Upper lobe of right lung (tissue), 1 donor: ENCODE measurements at regions not wholly inside any gene's neighbourhood (a gene's known extent, or its start where the extent isn't known, plus 50 kb on each side); places are given as distances from the start of the nearest gene placed in this dataset.
"Not testable (repeated sequence)": the region's sequence is repeated elsewhere in the genome, so short reads cannot be mapped to it uniquely, and the experiment has no call there.

Experiments
- ATAC-seq: fragments of 200-7000 bp; cut with Tn5 transposase; one replicate; pipeline ENCODE4 v1.9.1; 2020; ENCODE audit warnings: mild to moderate bottlenecking, moderate library complexity
- DNase-seq: peaks from one replicate; pipeline ENCODE4 v3.0.0-alpha.2; 2020
- H3K27ac ChIP-seq: fragments of 200-600 bp; one replicate; pipeline ENCODE4 v1.8.0; 2022
- H3K27me3 ChIP-seq: fragments of 200-600 bp; one replicate; pipeline ENCODE4 v1.8.0; 2022; ENCODE audit warnings: mild to moderate bottlenecking
- H3K36me3 ChIP-seq: fragments of 200-600 bp; one replicate; pipeline ENCODE4 v1.8.0; 2022
- H3K4me1 ChIP-seq: fragments of 200-600 bp; one replicate; pipeline ENCODE4 v1.8.0; 2022
- H3K4me3 ChIP-seq: fragments of 200-600 bp; one replicate; pipeline ENCODE4 v1.8.0; 2022; ENCODE audit warnings: mild to moderate bottlenecking
- H3K9me3 ChIP-seq: fragments of 200-600 bp; one replicate; pipeline ENCODE4 v1.8.0; 2022
- CTCF ChIP-seq: fragments of 200-600 bp; IDR thresholded peaks from one replicate; pipeline ENCODE4 v1.8.0; 2022; ENCODE audit warnings: antibody characterized with exemption
- intact Hi-C: fragments of 100-400 bp; cut with DNase I; formaldehyde crosslinking; loops from one replicate; pipeline ENCODE4 v1.11.0; 2022
- donor health status: DM: no; HTN: yes; CAD: no; lungs with severe emphysema.

GRCh38 chr18:63062246-63062645 lies 257.3 kb downstream of the BCL2 start:
- H3K9me3 ChIP-seq = no peaks in the 10 kb centered on the region
- H3K27ac ChIP-seq = no peak overlapping the region
- no peaks in the 10 kb centered on the region for H3K27me3 ChIP-seq
- no peaks in the 10 kb centered on the region for H3K36me3 ChIP-seq
- no peak for TF ChIP-seq CTCF
- DNase-seq (no peak), ATAC-seq (no peak)
- H3K4me3 ChIP-seq = no peak overlapping the region
- no peaks in the 10 kb centered on the region for H3K4me1 ChIP-seq
- intact Hi-C loops = no loop called here

DNA sequence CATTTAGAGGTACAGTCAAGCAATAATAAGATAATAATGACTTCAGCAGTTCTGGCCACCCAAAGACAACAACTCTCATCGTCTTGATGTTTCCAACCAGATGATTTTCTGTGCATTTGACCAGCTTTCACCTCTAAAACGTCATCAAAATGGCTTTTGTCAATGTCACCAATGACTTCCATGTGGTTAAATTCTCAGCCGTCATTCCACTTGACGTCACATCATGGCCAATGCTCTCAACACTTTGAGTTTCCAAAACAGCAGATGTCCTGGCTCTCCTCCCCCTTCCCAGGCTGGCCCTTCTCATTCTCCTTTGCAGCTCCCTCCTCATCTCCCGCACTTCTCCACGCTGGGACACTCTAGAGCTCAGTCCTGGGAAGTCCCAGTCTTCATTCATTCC lies 258.3 kb downstream of the BCL2 start:
- no peaks in the 10 kb centered on the region for H3K4me1 ChIP-seq
- DNase-seq = no peak
- H3K36me3 ChIP-seq = no peaks in the 10 kb centered on the region
- no peaks in the 10 kb centered on the region for H3K9me3 ChIP-seq
- H3K4me3 ChIP-seq = no peak overlapping the region
- no peak for ATAC-seq
- H3K27me3 ChIP-seq = no peaks in the 10 kb centered on the region
- no peak for TF ChIP-seq CTCF
- intact Hi-C loops = no loop called here
- no peak overlapping the region for H3K27ac ChIP-seq

- no peak for DNase-seq
- H3K27ac ChIP-seq = no peak overlapping the region
- no peaks in the 10 kb centered on the region for H3K27me3 ChIP-seq
- peaks cover 2% of the 10 kb centered on the region for H3K4me1 ChIP-seq
- no peak for TF ChIP-seq CTCF
- intact Hi-C loops = no loop called here
- no peak overlapping the region for H3K4me3 ChIP-seq
- H3K36me3 ChIP-seq = no peaks in the 10 kb centered on the region
- ATAC-seq = no peak
- H3K9me3 ChIP-seq = no peaks in the 10 kb centered on the region
Observed at GRCh38 chr18:63058521-63058920, 261.0 kb downstream of the BCL2 start.

DNA sequence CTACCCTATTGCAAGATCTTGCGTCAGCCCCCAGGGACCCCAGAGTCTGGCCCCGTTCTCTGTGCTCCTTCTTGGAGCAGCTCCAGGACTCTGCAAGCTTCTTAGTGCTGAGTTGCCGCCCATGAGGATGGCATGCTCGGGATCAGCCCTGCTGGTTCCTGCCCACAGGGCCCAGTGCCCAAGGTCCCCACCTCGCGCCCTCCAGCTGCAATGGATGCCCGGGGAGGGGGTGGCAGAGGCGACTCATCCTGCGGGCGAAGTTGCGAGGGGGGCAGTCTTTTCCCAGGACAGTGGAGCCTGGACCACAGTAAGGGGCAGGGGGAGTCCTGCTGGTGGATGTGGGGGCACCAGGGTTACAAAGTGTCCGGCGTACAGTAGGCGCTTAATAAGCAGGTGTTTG lies 261.9 kb downstream of the BCL2 start:
- Histone ChIP-seq H3K4me1 (peaks cover 2% of the 10 kb centered on the region), H3K36me3 (no peaks in the 10 kb centered on the region), H3K27ac (no peak overlapping the region), H3K27me3 (no peaks in the 10 kb centered on the region), H3K9me3 (no peaks in the 10 kb centered on the region), H3K4me3 (no peak overlapping the region)
- no peak for ATAC-seq
- intact Hi-C loops = no loop called here
- TF ChIP-seq CTCF = no peak
- no peak for DNase-seq

- intact Hi-C loops = no loop called here
- Histone ChIP-seq H3K27me3 (no peaks in the 10 kb centered on the region), H3K36me3 (no peaks in the 10 kb centered on the region), H3K4me3 (no peak overlapping the region), H3K9me3 (no peaks in the 10 kb centered on the region), H3K4me1 (peaks cover 2% of the 10 kb centered on the region), H3K27ac (no peak overlapping the region)
- DNase-seq (no peak), ATAC-seq (no peak)
- no peak for TF ChIP-seq CTCF
Observed at GRCh38 chr18:63054901-63055584, 264.5 kb downstream of the BCL2 start.

DNA sequence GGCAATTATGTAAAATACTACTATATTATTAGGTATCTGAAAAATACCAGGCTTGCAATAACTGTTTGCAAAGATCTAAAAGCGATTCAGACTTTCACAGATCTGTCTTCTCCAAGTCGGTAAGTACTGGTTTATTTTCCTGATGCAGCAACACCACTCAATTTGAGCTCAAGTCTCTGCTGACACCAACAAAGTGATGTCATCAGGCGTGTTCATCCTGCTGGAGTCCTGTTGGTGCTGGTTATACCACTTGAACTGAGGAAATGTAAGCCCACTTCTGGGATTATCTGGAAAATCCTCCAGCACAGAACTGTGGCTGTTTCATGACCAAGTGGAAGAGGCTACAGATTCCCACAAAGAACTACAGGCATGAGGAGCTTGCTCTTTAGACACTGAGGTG lies 267.6 kb downstream of the BCL2 start:
- Histone ChIP-seq H3K9me3 (no peaks in the 10 kb centered on the region), H3K27ac (no peak overlapping the region), H3K36me3 (no peaks in the 10 kb centered on the region), H3K4me1 (peaks cover 2% of the 10 kb centered on the region), H3K27me3 (peaks cover 4% of the 10 kb centered on the region), H3K4me3 (no peak overlapping the region)
- intact Hi-C loops = no loop called here
- no peak for TF ChIP-seq CTCF
- ATAC-seq (no peak), DNase-seq (no peak)

DNA sequence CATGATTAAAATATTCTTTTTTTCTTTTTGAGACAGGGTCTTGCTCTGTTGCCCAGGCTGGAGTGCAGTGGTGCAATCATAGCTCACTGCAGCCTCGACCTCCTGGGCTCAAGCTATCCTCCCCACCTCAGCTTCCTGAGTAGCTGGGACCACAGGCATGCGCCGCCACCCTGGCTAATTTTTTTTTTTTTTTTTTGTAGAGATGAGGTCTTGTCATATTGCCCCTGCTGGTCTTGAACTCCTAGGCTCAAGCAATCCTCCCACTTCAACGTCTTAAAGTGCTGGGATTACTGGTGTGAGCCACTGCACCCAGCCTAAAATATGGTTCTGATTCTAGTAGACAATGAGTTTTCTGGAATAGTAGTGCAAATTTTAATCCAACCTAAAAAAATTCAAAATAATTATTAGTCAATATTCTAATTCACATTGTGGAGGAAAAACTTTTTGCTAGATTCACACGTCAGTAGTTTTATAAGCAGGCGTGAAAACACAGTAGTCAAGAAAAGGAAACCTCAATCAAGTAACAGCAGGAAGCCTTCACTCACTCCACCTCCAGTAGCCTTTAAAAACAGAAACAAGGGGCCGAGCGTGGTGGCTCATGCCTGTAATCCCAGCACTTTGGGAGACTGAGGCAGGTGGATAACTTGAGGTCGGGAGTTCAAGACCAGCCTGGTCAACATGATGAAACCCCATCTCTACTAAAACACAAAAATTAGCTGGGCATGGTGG lies 268.7 kb downstream of the BCL2 start:
- H3K4me3 ChIP-seq, ATAC-seq: not testable (repeated sequence)

More for the DNA sequence above, 268.7 kb downstream of the BCL2 start:
- H3K27me3 ChIP-seq, DNase-seq, intact Hi-C loops, H3K4me1 ChIP-seq, H3K36me3 ChIP-seq, H3K27ac ChIP-seq, H3K9me3 ChIP-seq: not testable (repeated sequence)
